ENCODE measurements at regions not wholly inside any gene's neighbourhood (a gene's known extent, or its start where the extent isn't known, plus 50 kb on each side); places are given as distances from the start of the nearest gene placed in this dataset.

DNA sequence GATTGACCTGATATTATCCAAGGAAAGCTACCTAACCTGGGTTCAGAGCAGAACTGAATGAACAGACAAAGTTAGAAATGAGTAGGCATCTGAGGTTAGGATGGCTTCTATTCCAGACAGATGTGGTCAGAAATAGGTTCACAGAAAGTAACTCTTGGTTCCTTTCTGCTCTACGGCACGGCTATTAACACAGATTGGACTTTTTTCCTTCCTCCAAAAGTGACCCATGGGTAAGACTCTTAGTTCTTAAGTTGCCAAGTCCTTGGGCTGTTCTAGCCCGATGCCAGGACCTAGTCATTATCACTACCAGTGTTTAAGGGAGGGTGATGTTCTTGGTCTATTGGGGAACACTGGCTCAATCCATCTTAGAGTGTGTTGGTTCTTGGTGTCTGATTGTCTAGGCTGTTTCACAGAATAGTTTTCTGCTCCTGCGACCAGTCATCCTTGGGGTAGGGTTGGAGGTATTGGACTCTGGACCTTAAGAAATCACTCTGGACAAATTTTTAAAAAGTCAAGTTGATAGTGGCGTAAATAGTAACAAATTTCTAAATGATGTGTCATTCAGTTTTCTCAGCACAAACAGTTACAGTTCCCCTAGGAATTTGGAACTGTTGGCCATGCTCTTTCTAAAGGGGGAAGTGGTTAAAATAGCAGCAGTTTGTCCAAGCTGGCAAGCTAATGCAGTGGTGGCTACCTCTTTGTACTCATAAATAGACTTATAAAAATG lies 60.1 kb upstream of the MYCBP2 start:
- TF ChIP-seq, protein P1, sequence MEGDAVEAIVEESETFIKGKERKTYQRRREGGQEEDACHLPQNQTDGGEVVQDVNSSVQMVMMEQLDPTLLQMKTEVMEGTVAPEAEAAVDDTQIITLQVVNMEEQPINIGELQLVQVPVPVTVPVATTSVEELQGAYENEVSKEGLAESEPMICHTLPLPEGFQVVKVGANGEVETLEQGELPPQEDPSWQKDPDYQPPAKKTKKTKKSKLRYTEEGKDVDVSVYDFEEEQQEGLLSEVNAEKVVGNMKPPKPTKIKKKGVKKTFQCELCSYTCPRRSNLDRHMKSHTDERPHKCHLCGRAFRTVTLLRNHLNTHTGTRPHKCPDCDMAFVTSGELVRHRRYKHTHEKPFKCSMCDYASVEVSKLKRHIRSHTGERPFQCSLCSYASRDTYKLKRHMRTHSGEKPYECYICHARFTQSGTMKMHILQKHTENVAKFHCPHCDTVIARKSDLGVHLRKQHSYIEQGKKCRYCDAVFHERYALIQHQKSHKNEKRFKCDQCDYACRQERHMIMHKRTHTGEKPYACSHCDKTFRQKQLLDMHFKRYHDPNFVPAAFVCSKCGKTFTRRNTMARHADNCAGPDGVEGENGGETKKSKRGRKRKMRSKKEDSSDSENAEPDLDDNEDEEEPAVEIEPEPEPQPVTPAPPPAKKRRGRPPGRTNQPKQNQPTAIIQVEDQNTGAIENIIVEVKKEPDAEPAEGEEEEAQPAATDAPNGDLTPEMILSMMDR (conservative IDR thresholded peaks at IDR 0.05; ENCODE audit: low read depth, low read length) = no peak
- peak; percentile 49 for DNase-seq (ENCODE audit: low read depth)
- H3K4me3 ChIP-seq (ENCODE audit: low read depth, low read length) = no peak overlapping the region

- no peak overlapping the region for H3K4me3 ChIP-seq (ENCODE audit: low read depth, low read length)
- no peak for DNase-seq (ENCODE audit: low read depth)
- TF ChIP-seq, protein P1 (conservative IDR thresholded peaks at IDR 0.05; ENCODE audit: low read depth, low read length) = no peak
Observed at GRCh38 chr13:77386046-77386445, 59.2 kb upstream of the MYCBP2 start.

DNA sequence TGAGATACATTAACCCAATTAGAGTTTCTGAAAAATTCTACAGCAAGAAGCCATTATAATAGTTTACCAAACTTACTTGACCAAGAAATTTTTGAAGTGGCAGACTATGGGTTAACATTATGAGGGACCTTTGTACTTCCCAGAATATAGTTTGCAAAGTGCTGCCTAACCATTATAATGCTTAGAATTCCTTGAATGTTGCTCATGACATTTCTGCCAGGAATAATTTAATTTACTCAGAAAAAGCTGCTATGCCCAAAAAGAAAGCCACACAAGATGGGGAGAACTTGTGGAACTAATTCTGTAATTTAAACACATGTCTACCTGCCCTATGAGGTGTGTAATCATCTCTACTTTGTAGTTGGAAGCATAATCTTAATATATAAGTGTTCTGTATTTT lies 58.1 kb upstream of the MYCBP2 start:
- TF ChIP-seq, protein P1 (conservative IDR thresholded peaks at IDR 0.05; ENCODE audit: low read depth, low read length) = no peak
- no peak for DNase-seq (ENCODE audit: low read depth)
- no peak overlapping the region for H3K4me3 ChIP-seq (ENCODE audit: low read depth, low read length)

GRCh38 chr13:77383097-77383496 lies 56.2 kb upstream of the MYCBP2 start:
- no peak overlapping the region for H3K4me3 ChIP-seq (ENCODE audit: low read depth, low read length)
- TF ChIP-seq, protein P1 (conservative IDR thresholded peaks at IDR 0.05; ENCODE audit: low read depth, low read length) = no peak
- DNase-seq (ENCODE audit: low read depth) = no peak

- no peak for DNase-seq (ENCODE audit: low read depth)
- TF ChIP-seq, protein P1 (conservative IDR thresholded peaks at IDR 0.05; ENCODE audit: low read depth, low read length) = no peak
- no peak overlapping the region for H3K4me3 ChIP-seq (ENCODE audit: low read depth, low read length)
Observed at GRCh38 chr13:77381059-77381458, 54.2 kb upstream of the MYCBP2 start.

DNA sequence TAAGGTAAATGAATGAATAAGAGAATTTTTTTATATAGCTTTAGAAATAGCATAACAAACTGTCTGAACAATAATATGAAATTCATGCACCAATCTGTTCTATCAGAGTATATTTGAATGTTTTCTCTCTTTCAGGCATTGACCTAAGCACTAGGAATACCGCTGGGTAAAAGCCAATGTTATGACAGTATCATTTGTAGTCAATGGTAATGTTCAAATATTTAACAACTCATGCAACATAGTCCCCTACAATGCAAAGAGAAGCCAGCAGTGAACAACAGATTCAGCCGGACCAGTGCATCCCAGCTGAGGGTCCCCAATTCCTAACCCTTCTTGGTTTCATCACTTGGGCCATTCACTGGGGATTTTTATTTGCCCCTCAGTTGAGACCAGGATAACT lies 52.6 kb upstream of the MYCBP2 start:
- TF ChIP-seq, protein P1 (conservative IDR thresholded peaks at IDR 0.05; ENCODE audit: low read depth, low read length) = no peak
- no peak for DNase-seq (ENCODE audit: low read depth)
- no peak overlapping the region for H3K4me3 ChIP-seq (ENCODE audit: low read depth, low read length)

DNA sequence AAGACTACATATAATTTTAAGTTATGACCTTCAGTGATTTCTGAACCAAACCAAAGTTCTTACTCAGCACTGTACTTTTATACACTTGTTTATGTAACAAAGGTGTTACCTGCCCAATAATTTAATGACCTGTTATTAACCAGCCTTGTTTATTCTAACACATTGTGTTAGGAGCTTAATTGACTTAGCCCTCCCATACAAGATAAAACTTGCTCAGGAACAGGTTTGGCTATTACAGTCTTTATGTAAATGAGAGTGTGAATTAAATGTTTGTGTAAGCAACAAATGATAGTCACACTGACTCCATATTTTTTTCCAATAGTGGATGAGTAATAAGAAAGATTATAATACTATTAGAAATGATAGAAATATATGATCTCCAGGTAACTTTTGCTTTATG lies 51.8 kb upstream of the MYCBP2 start:
- DNase-seq (ENCODE audit: low read depth) = no peak
- TF ChIP-seq, protein P1 (conservative IDR thresholded peaks at IDR 0.05; ENCODE audit: low read depth, low read length) = no peak
- H3K4me3 ChIP-seq (ENCODE audit: low read depth, low read length) = no peak overlapping the region

Data from epithelial cell of proximal tubule (primary cell).